ENCODE measurements at regions not wholly inside any gene's neighbourhood (a gene's known extent, or its start where the extent isn't known, plus 50 kb on each side); places are given as distances from the start of the nearest gene placed in this dataset.

DNA sequence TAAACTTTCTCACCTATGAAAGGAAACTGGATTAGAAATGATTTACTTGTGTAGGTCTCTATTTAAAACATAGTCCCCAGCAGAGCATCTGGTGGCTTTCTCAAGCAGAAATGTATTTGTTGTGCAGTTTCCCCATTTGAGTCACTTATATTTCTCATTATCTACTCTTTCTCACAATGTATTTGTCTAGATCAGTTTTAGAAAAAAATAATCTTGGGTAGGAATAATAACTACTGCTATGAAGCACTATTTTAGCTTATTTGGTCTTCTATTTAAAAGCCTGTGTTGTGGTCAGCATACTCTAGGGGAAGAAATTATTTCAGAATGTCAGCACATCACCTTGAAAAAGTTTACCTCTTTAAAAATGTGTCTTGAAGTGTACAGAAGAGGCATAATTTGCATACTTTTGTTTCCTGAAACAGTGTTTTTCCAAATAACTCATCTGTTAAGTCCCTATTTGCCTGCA, 60.9 kb upstream of the PRL start:
- no peak for TF ChIP-seq CTCF (IDR thresholded peaks at IDR 0.05; ENCODE audit: unreplicated experiment)
- H3K27me3 Mint-ChIP-seq (ENCODE audit: unreplicated experiment), result peaks cover 3% of the 10 kb centered on the region
- no peak overlapping the region for H3K4me3 Mint-ChIP-seq (ENCODE audit: unreplicated experiment)
- H3K27ac Mint-ChIP-seq (ENCODE audit: unreplicated experiment), result no peak overlapping the region
- no peaks in the 10 kb centered on the region for H3K9me3 Mint-ChIP-seq (ENCODE audit: unreplicated experiment)
- no peak for DNase-seq (ENCODE audit: low spot score)
- H3K4me1 Mint-ChIP-seq (ENCODE audit: unreplicated experiment), result peaks cover 4% of the 10 kb centered on the region
- H3K36me3 Mint-ChIP-seq (ENCODE audit: low read depth, unreplicated experiment), result no peaks in the 10 kb centered on the region

GRCh38 chr6:22361576-22361975, 64.7 kb upstream of the PRL start:
- Mint-ChIP-seq H3K4me3 (ENCODE audit: unreplicated experiment) (no peak overlapping the region), H3K27ac (ENCODE audit: unreplicated experiment) (no peak overlapping the region), H3K27me3 (ENCODE audit: unreplicated experiment) (no peaks in the 10 kb centered on the region), H3K4me1 (ENCODE audit: unreplicated experiment) (peaks cover 21% of the 10 kb centered on the region), H3K36me3 (ENCODE audit: low read depth, unreplicated experiment) (no peaks in the 10 kb centered on the region), H3K9me3 (ENCODE audit: unreplicated experiment) (no peaks in the 10 kb centered on the region)
- TF ChIP-seq CTCF (IDR thresholded peaks at IDR 0.05; ENCODE audit: unreplicated experiment), result no peak
- no peak for DNase-seq (ENCODE audit: low spot score)

DNA sequence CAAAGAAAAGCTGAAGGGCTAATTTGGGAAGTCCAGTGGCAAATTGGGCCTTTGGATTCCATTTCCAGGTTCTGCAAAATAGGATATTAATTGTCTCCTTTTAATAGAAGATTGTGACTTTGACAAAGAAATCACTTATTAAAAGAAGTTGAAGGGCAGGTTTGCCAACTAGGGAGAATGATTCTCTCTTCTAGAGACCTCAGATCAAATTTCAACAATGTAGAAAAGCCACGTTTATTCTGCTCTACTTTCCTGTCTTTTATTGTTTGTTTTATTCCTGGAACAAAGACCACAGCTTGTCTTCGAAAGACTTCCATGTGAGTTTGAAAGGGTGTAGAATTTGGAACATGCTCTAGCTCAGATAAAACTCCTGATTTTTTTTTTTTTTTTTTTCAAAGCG, 65.5 kb upstream of the PRL start:
- no peak for TF ChIP-seq CTCF (IDR thresholded peaks at IDR 0.05; ENCODE audit: unreplicated experiment)
- Mint-ChIP-seq H3K27ac (ENCODE audit: unreplicated experiment) (no peak overlapping the region), H3K36me3 (ENCODE audit: low read depth, unreplicated experiment) (no peaks in the 10 kb centered on the region), H3K4me1 (ENCODE audit: unreplicated experiment) (peaks cover 21% of the 10 kb centered on the region), H3K9me3 (ENCODE audit: unreplicated experiment) (no peaks in the 10 kb centered on the region), H3K4me3 (ENCODE audit: unreplicated experiment) (no peak overlapping the region), H3K27me3 (ENCODE audit: unreplicated experiment) (no peaks in the 10 kb centered on the region)
- DNase-seq (ENCODE audit: low spot score), result no peak

- Mint-ChIP-seq H3K9me3 (ENCODE audit: unreplicated experiment) (no peaks in the 10 kb centered on the region), H3K4me3 (ENCODE audit: unreplicated experiment) (no peak overlapping the region), H3K36me3 (ENCODE audit: low read depth, unreplicated experiment) (no peaks in the 10 kb centered on the region), H3K4me1 (ENCODE audit: unreplicated experiment) (peaks cover 21% of the 10 kb centered on the region), H3K27ac (ENCODE audit: unreplicated experiment) (no peak overlapping the region), H3K27me3 (ENCODE audit: unreplicated experiment) (no peaks in the 10 kb centered on the region)
- no peak for TF ChIP-seq CTCF (IDR thresholded peaks at IDR 0.05; ENCODE audit: unreplicated experiment)
- no peak for DNase-seq (ENCODE audit: low spot score)
Measured at GRCh38 chr6:22363166-22363713, 66.4 kb upstream of the PRL start.

GRCh38 chr6:22363714-22364239, 66.9 kb upstream of the PRL start:
- Mint-ChIP-seq H3K4me1 (ENCODE audit: unreplicated experiment) (peaks cover 21% of the 10 kb centered on the region), H3K36me3 (ENCODE audit: low read depth, unreplicated experiment) (no peaks in the 10 kb centered on the region), H3K9me3 (ENCODE audit: unreplicated experiment) (no peaks in the 10 kb centered on the region), H3K27ac (ENCODE audit: unreplicated experiment) (no peak overlapping the region), H3K4me3 (ENCODE audit: unreplicated experiment) (no peak overlapping the region), H3K27me3 (ENCODE audit: unreplicated experiment) (no peaks in the 10 kb centered on the region)
- no peak for TF ChIP-seq CTCF (IDR thresholded peaks at IDR 0.05; ENCODE audit: unreplicated experiment)
- DNase-seq (ENCODE audit: low spot score), result no peak

All from endothelial cell (in vitro differentiated cells).